Transverse colon (tissue), 4 donors: ENCODE measurements at regions not wholly inside any gene's neighbourhood (a gene's known extent, or its start where the extent isn't known, plus 50 kb on each side); places are given as distances from the start of the nearest gene placed in this dataset.

Experiments used
- DNase-seq: peaks from one replicate; pipeline ENCODE4 v3.0.0-alpha.2; 2019
- H3K27ac ChIP-seq, 4 donors: fragments of 200-600 bp; sonication (generic); 2 replicates each; pipeline ENCODE4 v1.5.1; 2016 to 2018; ENCODE audit warnings: inconsistent platforms in 4 of 4
- H3K27me3 ChIP-seq: fragments of 200-600 bp; sonication (generic); 2 replicates; pipeline ENCODE4 v1.5.1; 2017; ENCODE audit warnings: inconsistent platforms
- H3K36me3 ChIP-seq, 4 donors: fragments of 200-600 bp; sonication (generic); 2 replicates each; pipeline ENCODE4 v1.5.1; 2017 to 2019; ENCODE audit warnings: inconsistent platforms in 4 of 4
- H3K4me1 ChIP-seq, 4 donors: fragments of 200-600 bp; sonication (generic); 2 replicates each; pipeline ENCODE4 v1.5.1; 2017 to 2020; ENCODE audit warnings: inconsistent platforms in 4 of 4
- H3K4me3 ChIP-seq, 4 donors: fragments of 200-600 bp; sonication (generic); 1 replicate in 1 of 4; 2 replicates in 3 of 4; pipeline versions ENCODE4 v1.5.1 to v1.6.1; 2017 to 2019; ENCODE audit warnings: inconsistent platforms in 4 of 4
- H3K9me3 ChIP-seq, 2 donors: fragments of 200-600 bp; sonication (generic); 2 replicates each; pipeline ENCODE4 v1.5.1; 2017 to 2019; ENCODE audit warnings: inconsistent platforms in 2 of 2
- EP300 ChIP-seq: sonication (generic); formaldehyde crosslinking; IDR thresholded peaks from one replicate; pipeline ENCODE4 v1.6.1; 2017; ENCODE audit warnings: antibody characterized with exemption, low read depth
- POLR2A ChIP-seq: fragments of 450-650 bp; IDR thresholded peaks from one replicate; pipeline ENCODE4 v1.6.1; 2016; ENCODE audit warnings: antibody characterized with exemption, mild to moderate bottlenecking, moderate library complexity
- POLR2AphosphoS5 ChIP-seq, 3 donors: sonication (generic); formaldehyde crosslinking; IDR thresholded peaks; one replicate each; pipeline ENCODE4 v1.6.1; 2016; ENCODE audit warnings: antibody characterized with exemption in 3 of 3
- WGBS, 2 donors: methylation state at CpG; one replicate each; pipeline ENCODE4 v1.1.5; 2018; ENCODE audit warnings: low coverage in 1 of 2; 5-methylcytosine and 5-hydroxymethylcytosine counted together
- in situ Hi-C, 4 donors: fragments of 200-750 bp; cut with MboI; loops; one replicate each; pipeline versions ENCODE4 v1.15.0 to v1.15.1; 2017; ENCODE audit warnings: low sequenced_read_pairs in 3 of 4, low pct_ligation_motif_present in 1 of 4, low pct_unique_long_range_greater_than_20kb in 1 of 4
- intact Hi-C: fragments of 100-400 bp; cut with DNase I; formaldehyde crosslinking; loops from one replicate; pipeline ENCODE4 v1.15.1; 2023; ENCODE audit warnings: low total_unique reads
- TF ChIP-seq, protein P1 (sequence below), 5 experiments: fragments of 200-600 bp in 3 of 5; fragments of 450-650 bp in 2 of 5; sonication (generic) in 3 of 5; IDR thresholded peaks; 1 replicate in 2 of 5; 2 replicates in 3 of 5; pipeline ENCODE4 v1.5.1; 2016 to 2017; ENCODE audit warnings: antibody characterized with exemption in 5 of 5, inconsistent platforms in 3 of 5, mild to moderate bottlenecking in 2 of 5, moderate library complexity in 1 of 5

DNA sequence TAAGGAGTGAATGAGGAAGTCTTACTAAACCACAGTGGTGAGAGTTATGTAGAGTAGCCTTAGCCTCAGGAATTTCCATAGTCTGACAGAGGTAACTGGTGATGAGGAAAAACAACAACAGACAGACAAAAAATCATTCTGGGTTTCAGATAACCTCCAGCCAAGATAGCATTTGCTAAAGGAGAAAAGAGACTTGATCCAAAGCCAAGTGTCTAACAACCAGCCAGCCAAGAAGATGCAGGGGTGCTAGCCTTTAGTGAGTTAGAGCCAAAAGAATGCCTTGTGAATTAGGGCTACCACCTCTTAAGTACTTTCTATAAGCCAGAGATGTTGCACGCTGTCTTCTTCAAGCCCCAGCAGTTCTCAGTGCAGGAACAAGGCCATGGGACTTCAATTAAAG lies 478.0 kb upstream of the CPEB2 start:
- Histone ChIP-seq H3K9me3 (no peaks in the 10 kb centered on the region), H3K4me1 (no peaks in the 10 kb centered on the region), H3K27me3 (no peaks in the 10 kb centered on the region), H3K27ac (no peak overlapping the region), H3K4me3 (no peak overlapping the region), H3K36me3 (no peaks in the 10 kb centered on the region)
- WGBS, 2 donors, result 67 to 86% methylated on average over 1 of the region's 1 CpG
- intact Hi-C loops, result no loop called here
- TF ChIP-seq EP300, result no peak
- TF ChIP-seq POLR2A, result no peak
- TF ChIP-seq, protein P1, sequence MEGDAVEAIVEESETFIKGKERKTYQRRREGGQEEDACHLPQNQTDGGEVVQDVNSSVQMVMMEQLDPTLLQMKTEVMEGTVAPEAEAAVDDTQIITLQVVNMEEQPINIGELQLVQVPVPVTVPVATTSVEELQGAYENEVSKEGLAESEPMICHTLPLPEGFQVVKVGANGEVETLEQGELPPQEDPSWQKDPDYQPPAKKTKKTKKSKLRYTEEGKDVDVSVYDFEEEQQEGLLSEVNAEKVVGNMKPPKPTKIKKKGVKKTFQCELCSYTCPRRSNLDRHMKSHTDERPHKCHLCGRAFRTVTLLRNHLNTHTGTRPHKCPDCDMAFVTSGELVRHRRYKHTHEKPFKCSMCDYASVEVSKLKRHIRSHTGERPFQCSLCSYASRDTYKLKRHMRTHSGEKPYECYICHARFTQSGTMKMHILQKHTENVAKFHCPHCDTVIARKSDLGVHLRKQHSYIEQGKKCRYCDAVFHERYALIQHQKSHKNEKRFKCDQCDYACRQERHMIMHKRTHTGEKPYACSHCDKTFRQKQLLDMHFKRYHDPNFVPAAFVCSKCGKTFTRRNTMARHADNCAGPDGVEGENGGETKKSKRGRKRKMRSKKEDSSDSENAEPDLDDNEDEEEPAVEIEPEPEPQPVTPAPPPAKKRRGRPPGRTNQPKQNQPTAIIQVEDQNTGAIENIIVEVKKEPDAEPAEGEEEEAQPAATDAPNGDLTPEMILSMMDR (IDR thresholded peaks at IDR 0.05), result no peak
- no peak for TF ChIP-seq POLR2AphosphoS5 (IDR thresholded peaks at IDR 0.05)
- no peak for DNase-seq
- in situ Hi-C loops, result no loop called here

DNA sequence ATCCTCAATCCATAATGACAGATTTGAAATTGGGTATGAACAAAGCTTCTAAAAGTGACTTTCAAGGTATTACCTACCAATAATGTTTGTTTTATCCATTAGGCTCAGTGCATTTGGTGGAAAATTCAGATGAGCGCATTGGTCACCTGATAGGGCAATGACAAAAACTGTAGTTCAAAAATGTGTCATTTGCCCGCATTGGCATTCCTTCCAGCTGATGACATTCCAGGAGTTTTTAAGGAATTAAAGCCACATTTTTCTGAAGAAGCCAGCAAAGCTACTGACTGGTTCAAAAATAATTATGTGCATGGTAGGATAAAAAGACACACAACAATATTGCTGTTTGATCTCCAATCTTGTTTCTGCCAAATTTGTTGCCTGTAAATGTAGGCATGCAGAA lies 473.4 kb upstream of the CPEB2 start:
- Histone ChIP-seq H3K27me3 (no peaks in the 10 kb centered on the region), H3K4me1 (no peaks in the 10 kb centered on the region), H3K9me3 (no peaks in the 10 kb centered on the region), H3K27ac (no peak overlapping the region), H3K36me3 (no peaks in the 10 kb centered on the region), H3K4me3 (no peak overlapping the region)
- no peak for DNase-seq
- WGBS, 2 donors, result 70 to 91% methylated on average over 2 of the region's 2 CpGs
- TF ChIP-seq EP300, result no peak
- TF ChIP-seq POLR2A, result no peak
- TF ChIP-seq, protein P1 (IDR thresholded peaks at IDR 0.05), result no peak
- no peak for TF ChIP-seq POLR2AphosphoS5 (IDR thresholded peaks at IDR 0.05)
- in situ Hi-C loops (no loop called here), intact Hi-C loops (no loop called here)

DNA sequence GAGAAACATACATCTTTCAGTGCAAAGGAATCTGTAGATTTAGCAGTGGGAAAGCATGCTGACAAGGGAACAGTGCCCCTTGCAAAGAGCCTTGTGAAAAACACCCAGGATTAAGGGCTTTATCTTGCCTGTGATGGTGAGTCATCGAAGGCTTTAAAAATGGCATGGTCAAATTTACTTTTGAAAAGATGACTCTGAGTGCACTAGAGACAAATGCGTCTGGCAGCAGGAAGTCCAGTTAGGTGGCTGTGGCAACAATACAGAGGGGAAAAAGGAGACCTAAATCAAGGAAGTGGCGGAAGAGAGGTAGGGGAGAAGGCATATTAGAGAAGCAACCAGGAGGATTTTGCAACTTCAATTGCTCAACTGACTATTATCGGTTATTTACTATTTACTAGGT lies 472.6 kb upstream of the CPEB2 start:
- in situ Hi-C loops, result no loop called here
- Histone ChIP-seq H3K4me1 (no peaks in the 10 kb centered on the region), H3K27me3 (no peaks in the 10 kb centered on the region), H3K4me3 (no peak overlapping the region), H3K9me3 (no peaks in the 10 kb centered on the region), H3K36me3 (no peaks in the 10 kb centered on the region), H3K27ac (no peak overlapping the region)
- TF ChIP-seq EP300, result no peak
- no peak for TF ChIP-seq POLR2A
- TF ChIP-seq POLR2AphosphoS5 (IDR thresholded peaks at IDR 0.05), result no peak
- TF ChIP-seq, protein P1 (IDR thresholded peaks at IDR 0.05), result no peak
- WGBS, 2 donors, result 66 to 76% methylated on average over 4 of the region's 4 CpGs
- DNase-seq, result no peak
- intact Hi-C loops, result no loop called here

GRCh38 chr4:14532436-14532835 lies 469.8 kb upstream of the CPEB2 start:
- H3K27me3 ChIP-seq, result no peaks in the 10 kb centered on the region
- H3K9me3 ChIP-seq, result no peaks in the 10 kb centered on the region
- no peak for DNase-seq
- TF ChIP-seq POLR2A (no peak), EP300 (no peak), POLR2AphosphoS5 (IDR thresholded peaks at IDR 0.05) (no peak)
- TF ChIP-seq, protein P1 (IDR thresholded peaks at IDR 0.05), result no peak
- intact Hi-C loops (no loop called here), in situ Hi-C loops (no loop called here)
- no peak overlapping the region for H3K27ac ChIP-seq
- no peak overlapping the region for H3K4me3 ChIP-seq
- H3K36me3 ChIP-seq, result no peaks in the 10 kb centered on the region
- H3K4me1 ChIP-seq, result no peaks in the 10 kb centered on the region
